ENCODE measurements at regions not wholly inside any gene's neighbourhood (a gene's known extent, or its start where the extent isn't known, plus 50 kb on each side); places are given as distances from the start of the nearest gene placed in this dataset.
A peak's percentile ranks its signal among the peaks of the same experiment; 100 is the strongest.

DNA sequence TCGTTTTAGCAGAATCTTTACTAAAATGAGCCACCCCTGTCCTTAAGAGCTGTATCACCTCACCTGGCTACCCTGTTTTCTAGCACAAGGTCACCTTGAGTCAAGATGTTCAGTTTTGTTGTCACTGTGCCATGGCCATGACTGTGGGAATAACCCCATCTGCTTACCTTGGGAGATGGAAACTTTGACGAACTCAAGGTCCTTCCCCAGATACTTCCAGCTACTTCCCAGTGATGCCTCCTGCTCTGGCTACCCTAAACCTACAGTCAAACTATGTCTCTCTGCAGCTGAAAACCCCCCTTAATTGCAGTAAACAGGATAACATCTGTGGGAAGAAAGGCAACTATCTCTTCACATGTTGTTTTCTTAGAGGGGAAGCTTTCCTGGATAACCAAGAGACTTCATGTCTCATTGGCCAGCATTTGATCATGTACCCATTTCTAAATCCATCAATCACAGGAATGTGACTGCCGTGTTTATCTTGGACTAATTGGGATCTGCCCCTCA is 89.5 kb upstream of the C1orf21 start:
- 61% methylated on average over 3 of the region's 3 CpGs for WGBS
- peaks cover 12% of the 10 kb centered on the region for H3K4me1 ChIP-seq (ENCODE audit: control insufficient read depth, insufficient read depth, low read length)
- DNase-seq, result no peak
- intact Hi-C loops (cut with DNase I), result no loop called here
- H3K27me3 ChIP-seq (ENCODE audit: control insufficient read depth, insufficient read depth), result no peaks in the 10 kb centered on the region
- H3K4me3 ChIP-seq (ENCODE audit: low read length), result no peak overlapping the region
- ATAC-seq, result peak in 1 of 2 donors; percentile 1
- peak overlapping the region; percentile 86 for H3K27ac ChIP-seq (ENCODE audit: low read length)
- no peaks in the 10 kb centered on the region for H3K9me3 ChIP-seq (ENCODE audit: control insufficient read depth, low read length)

DNA sequence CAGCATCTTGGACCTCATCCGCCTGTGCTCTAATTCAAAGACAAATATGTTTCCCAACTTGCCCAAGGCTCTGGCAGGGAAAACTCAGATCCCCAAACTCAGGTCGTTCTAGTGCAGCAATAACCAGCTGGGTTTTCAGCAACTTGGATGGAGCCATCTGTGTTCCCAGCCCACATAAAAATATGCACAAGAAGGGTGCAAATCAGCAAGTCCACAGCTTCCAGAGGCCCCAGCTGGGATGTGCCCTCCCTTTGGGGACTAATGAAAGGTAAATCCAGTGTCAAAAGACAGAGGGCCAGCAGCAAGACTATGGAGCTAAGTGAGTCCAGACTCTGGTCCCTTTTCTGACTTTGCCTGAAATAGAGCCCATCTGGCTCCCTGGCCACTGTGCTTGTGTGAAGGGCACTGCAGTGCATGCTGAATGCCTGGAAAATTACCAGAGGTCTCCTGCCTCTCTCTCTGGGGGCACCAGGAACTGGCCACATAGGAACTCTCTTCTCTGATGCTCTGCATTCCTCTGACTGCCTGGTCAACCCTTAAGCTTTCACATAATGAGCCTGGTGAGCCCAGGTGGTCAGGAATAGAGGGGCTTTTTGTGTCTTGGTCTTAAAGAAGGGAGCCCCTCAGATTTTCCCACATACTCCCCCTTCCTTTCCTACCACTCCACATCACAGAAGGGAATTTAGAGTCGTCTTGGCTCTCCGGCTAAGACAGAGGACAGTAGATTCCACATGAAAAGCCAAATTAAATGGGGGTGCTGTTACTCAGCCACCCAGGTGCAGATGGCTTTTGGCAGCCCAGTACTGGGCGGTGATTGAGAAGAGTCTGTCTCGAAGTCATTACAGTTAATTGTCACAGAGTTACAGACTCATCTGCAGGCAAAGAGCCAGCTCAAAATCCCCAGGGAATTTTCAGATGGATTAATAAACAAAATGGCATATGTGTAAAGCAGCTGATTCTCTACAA is 88.1 kb upstream of the C1orf21 start:
- Histone ChIP-seq H3K4me1 (ENCODE audit: control insufficient read depth, insufficient read depth, low read length) (peaks cover 12% of the 10 kb centered on the region), H3K4me3 (ENCODE audit: low read length) (no peak overlapping the region), H3K9me3 (ENCODE audit: control insufficient read depth, low read length) (no peaks in the 10 kb centered on the region), H3K27me3 (ENCODE audit: control insufficient read depth, insufficient read depth) (no peaks in the 10 kb centered on the region), H3K27ac (ENCODE audit: low read length) (peak overlapping the region; percentile 48)
- intact Hi-C loops (cut with DNase I), result no loop called here
- 56% methylated on average over 6 of the region's 6 CpGs for WGBS
- no peak for ATAC-seq
- DNase-seq, result peak in 1 of 3 donors; percentile 41

DNA sequence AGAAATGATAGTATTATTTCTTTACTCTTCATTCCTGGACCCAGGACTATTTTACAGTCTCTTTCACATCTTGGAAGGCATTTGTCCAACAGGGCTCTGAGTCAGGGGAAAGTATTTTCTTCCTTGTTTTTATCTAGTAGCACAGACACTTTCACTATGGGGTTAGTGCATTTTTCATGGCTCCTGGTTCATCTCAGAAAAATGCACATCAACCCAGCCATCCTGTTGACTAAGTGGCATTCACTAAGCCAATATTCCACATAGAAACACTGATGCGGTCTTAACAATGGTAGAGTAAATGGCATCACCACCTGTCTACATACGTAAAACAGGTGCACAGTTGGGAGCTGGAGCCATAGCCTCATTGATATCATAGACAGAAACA is 87.4 kb upstream of the C1orf21 start:
- H3K27ac ChIP-seq (ENCODE audit: low read length), result no peak overlapping the region

DNA sequence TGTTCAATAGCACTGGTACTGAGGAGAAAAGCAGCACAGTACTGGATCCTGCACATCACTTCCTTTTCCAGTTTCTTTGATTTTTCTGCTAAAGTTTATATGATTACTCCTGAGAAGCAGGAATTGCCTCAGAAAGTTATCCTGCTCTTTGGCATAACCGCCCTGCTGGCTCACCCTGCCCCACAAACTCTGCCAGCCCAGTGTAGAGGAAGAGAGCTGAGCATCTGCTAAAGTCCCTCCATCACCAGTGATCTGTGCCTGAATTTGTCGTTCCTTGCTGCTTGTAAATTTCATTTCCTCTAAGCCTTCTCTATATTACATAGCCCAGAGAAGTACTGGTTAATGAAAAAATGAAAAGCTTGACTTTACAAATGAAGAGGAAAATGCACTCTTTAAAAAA is 87.0 kb upstream of the C1orf21 start:
- H3K4me1 ChIP-seq (ENCODE audit: control insufficient read depth, insufficient read depth, low read length), result peaks cover 12% of the 10 kb centered on the region
- H3K9me3 ChIP-seq (ENCODE audit: control insufficient read depth, low read length), result no peaks in the 10 kb centered on the region
- intact Hi-C loops (cut with DNase I), result no loop called here
- no peak overlapping the region for H3K27ac ChIP-seq (ENCODE audit: low read length)
- no peak overlapping the region for H3K4me3 ChIP-seq (ENCODE audit: low read length)
- H3K27me3 ChIP-seq (ENCODE audit: control insufficient read depth, insufficient read depth), result no peaks in the 10 kb centered on the region
- DNase-seq, result no peak
- 80% methylated on average over 2 of the region's 2 CpGs for WGBS
- no peak for ATAC-seq

More for the DNA sequence above, 87.4 kb upstream of the C1orf21 start:
- ATAC-seq, result no peak
- Histone ChIP-seq H3K9me3 (ENCODE audit: control insufficient read depth, low read length) (no peaks in the 10 kb centered on the region), H3K4me3 (ENCODE audit: low read length) (no peak overlapping the region), H3K27me3 (ENCODE audit: control insufficient read depth, insufficient read depth) (no peaks in the 10 kb centered on the region), H3K4me1 (ENCODE audit: control insufficient read depth, insufficient read depth, low read length) (peaks cover 12% of the 10 kb centered on the region)
- intact Hi-C loops (cut with DNase I), result no loop called here
- no peak for DNase-seq
- WGBS, result 93% methylated on average over 2 of the region's 2 CpGs

DNA sequence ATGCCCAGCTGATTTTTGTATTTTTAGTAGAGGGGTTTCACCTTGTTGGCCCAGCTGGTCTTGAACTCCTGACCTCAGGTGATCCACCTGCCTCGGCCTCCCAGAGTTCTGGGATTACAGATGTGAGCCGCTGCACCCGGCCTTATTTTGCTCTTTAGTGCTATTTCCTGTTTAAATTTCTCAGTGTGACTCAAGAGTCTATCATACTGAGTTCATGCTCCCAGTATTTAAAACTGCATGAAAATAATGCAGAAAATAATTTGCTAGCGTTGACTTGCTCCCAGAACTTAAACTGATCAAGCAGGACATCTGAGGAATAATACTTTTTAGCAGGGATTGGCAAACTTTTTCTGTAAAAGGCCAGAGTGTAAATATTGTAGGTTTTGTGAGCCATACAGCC is 86.4 kb upstream of the C1orf21 start:
- no peaks in the 10 kb centered on the region for H3K9me3 ChIP-seq (ENCODE audit: control insufficient read depth, low read length)
- intact Hi-C loops (cut with DNase I), result no loop called here
- 63% methylated on average over 4 of the region's 4 CpGs for WGBS
- H3K4me3 ChIP-seq (ENCODE audit: low read length), result no peak overlapping the region
- no peak overlapping the region for H3K27ac ChIP-seq (ENCODE audit: low read length)
- no peak for DNase-seq
- no peak for ATAC-seq
- H3K4me1 ChIP-seq (ENCODE audit: control insufficient read depth, insufficient read depth, low read length), result peaks cover 12% of the 10 kb centered on the region
- H3K27me3 ChIP-seq (ENCODE audit: control insufficient read depth, insufficient read depth), result no peaks in the 10 kb centered on the region

DNA sequence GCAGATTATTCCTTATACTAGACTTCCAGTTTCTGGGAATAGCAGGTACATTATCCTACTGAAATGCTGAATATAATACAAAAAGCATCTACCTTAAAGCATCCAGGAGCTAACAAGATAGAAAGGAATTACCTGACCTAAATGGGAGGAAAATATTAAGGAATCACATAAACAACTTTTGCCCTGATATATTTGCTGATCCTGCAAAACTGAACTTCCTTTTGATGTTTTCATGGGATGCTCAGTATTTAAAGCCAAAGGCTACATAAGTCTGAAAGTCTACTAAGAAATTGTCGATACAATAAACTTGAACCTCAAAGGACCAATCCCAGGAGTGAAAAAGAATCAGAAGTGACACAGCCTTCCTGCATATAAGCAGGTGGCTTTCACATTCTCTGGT is 85.6 kb upstream of the C1orf21 start:
- no peaks in the 10 kb centered on the region for H3K9me3 ChIP-seq (ENCODE audit: control insufficient read depth, low read length)
- H3K4me1 ChIP-seq (ENCODE audit: control insufficient read depth, insufficient read depth, low read length), result peaks cover 12% of the 10 kb centered on the region
- no peak for DNase-seq
- H3K4me3 ChIP-seq (ENCODE audit: low read length), result no peak overlapping the region
- H3K27me3 ChIP-seq (ENCODE audit: control insufficient read depth, insufficient read depth), result no peaks in the 10 kb centered on the region
- H3K27ac ChIP-seq (ENCODE audit: low read length), result no peak overlapping the region
- WGBS, result 81% methylated on average over 1 of the region's 1 CpG
- no peak for ATAC-seq
- intact Hi-C loops (cut with DNase I), result no loop called here

DNA sequence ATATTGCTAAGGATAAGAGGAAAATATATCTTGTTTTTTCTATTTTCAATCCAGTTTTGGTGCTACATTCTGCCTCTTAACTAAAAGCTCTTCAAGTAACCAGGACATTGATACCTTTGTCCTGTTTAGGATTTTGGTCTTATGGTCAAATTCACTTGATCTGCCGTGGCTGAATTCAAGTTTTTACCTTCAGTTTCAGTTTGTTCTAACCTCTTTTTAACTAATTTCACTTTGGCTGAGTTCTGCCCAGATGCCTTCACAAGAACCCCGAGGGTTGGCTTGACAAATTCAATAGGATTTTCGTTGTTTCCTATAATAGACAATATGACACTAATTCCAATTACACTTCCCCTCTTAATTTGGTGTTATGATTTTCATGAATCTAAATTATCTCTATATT is 84.5 kb upstream of the C1orf21 start:
- Histone ChIP-seq H3K9me3 (ENCODE audit: control insufficient read depth, low read length) (no peaks in the 10 kb centered on the region), H3K4me3 (ENCODE audit: low read length) (no peak overlapping the region), H3K27me3 (ENCODE audit: control insufficient read depth, insufficient read depth) (no peaks in the 10 kb centered on the region), H3K4me1 (ENCODE audit: control insufficient read depth, insufficient read depth, low read length) (peaks cover 10% of the 10 kb centered on the region), H3K27ac (ENCODE audit: low read length) (no peak overlapping the region)
- ATAC-seq (no peak), DNase-seq (no peak)
- intact Hi-C loops (cut with DNase I), result no loop called here
- WGBS, result 95% methylated on average over 3 of the region's 3 CpGs

DNA sequence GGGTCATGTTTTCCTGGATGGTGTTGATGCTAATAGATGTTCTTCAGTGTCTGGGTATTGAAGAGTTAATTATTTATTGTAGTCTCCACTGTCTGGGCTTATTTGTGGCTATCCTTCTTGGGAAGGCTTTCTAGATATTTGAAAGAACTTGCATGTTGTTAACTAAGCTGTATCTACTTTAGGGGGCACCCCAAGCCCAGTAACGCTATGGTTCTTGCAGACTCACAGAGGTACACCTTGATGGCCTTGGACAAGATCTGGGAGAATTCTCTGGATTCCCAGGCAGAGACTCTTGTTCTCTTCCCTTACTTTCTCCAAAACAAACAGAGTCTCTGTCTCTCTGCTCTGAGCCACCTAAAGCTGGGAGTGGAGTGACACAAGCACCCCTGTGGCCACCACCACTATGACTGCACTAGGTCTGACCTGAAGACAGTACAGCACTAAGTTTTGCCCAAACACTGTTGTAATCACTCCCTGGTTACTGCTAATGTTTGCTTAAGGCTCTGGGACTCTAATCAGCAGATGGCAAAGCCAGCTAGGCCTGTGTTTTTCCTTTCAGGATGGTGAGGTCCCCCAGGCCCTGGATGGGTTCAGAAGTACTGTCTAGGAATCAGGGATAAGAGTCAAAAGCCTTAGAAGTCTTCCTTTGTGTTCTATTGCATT is 76.5 kb upstream of the C1orf21 start:
- no peaks in the 10 kb centered on the region for H3K27me3 ChIP-seq (ENCODE audit: control insufficient read depth, insufficient read depth)
- no peak overlapping the region for H3K27ac ChIP-seq (ENCODE audit: low read length)
- H3K4me3 ChIP-seq (ENCODE audit: low read length), result no peak overlapping the region
- intact Hi-C loops (cut with DNase I), result no loop called here
- H3K9me3 ChIP-seq (ENCODE audit: control insufficient read depth, low read length), result no peaks in the 10 kb centered on the region
- ATAC-seq (no peak), DNase-seq (no peak)
- H3K4me1 ChIP-seq (ENCODE audit: control insufficient read depth, insufficient read depth, low read length), result no peaks in the 10 kb centered on the region
- WGBS, result 96% methylated on average over 1 of the region's 1 CpG

DNA sequence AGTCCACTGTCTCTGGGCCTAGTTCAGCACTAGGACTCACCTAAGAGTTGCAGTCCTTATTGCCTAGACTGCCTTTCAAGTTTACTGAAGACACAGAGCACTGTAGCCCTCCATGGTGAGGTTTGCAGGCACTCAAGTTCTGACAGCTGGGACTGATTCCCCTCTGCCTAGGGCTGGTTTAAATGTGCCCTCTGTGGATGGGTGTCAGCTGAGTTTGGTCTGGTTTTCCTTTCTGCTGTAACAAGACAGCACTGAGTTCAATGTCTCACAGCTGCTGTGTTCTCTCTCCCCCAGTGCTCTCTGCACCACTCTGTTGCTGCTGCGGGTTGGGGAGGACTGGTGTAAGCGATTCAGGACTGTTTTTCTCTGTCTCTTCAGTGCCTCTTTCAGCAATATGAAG is 75.2 kb upstream of the C1orf21 start:
- Histone ChIP-seq H3K4me3 (ENCODE audit: low read length) (no peak overlapping the region), H3K27ac (ENCODE audit: low read length) (no peak overlapping the region), H3K4me1 (ENCODE audit: control insufficient read depth, insufficient read depth, low read length) (no peaks in the 10 kb centered on the region), H3K9me3 (ENCODE audit: control insufficient read depth, low read length) (no peaks in the 10 kb centered on the region), H3K27me3 (ENCODE audit: control insufficient read depth, insufficient read depth) (no peaks in the 10 kb centered on the region)
- DNase-seq (no peak), ATAC-seq (no peak)
- WGBS, result 91% methylated on average over 2 of the region's 2 CpGs
- intact Hi-C loops (cut with DNase I), result no loop called here

DNA sequence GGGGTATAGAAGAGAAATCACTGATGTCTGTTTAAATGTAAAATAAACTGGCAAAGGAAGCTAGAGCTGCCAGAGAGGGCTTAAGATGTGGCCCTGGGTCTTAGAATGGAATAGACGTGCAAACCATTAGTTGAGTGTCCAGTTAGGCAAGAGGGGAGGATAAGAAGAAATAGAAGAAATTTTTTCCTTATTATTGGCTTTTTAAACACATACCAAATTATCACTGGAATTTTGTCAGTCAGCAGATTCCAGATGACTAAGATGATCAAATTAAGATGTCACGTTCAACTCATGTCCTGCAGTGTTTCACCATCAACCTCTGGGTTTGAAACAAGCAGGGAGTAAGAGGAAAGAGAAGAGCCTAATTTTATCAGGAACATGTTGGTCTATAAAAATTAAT is 71.6 kb upstream of the C1orf21 start:
- Histone ChIP-seq H3K27ac (ENCODE audit: low read length) (no peak overlapping the region), H3K27me3 (ENCODE audit: control insufficient read depth, insufficient read depth) (no peaks in the 10 kb centered on the region), H3K9me3 (ENCODE audit: control insufficient read depth, low read length) (no peaks in the 10 kb centered on the region), H3K4me3 (ENCODE audit: low read length) (no peak overlapping the region), H3K4me1 (ENCODE audit: control insufficient read depth, insufficient read depth, low read length) (no peaks in the 10 kb centered on the region)
- intact Hi-C loops (cut with DNase I), result no loop called here
- 75% methylated on average over 2 of the region's 2 CpGs for WGBS
- DNase-seq (no peak), ATAC-seq (no peak)

DNA sequence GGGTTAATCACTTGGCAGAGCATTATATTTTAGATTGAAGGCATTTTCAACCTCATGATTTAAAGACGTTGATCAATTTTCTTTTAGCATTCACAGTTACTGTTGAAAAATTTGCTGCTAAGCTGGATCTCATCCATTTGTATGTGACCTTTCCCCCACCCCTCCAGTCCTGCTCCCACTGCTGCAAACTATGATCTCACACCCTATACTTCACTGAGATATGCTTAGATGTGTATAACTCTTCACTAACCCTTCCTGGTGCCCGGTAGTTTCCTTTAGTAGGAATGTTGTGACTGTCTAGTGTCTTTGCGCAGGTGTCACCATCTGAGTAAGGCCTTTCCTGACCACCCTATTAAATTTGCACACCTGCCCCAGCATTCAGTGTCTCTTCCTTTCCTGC is 67.0 kb upstream of the C1orf21 start:
- Histone ChIP-seq H3K4me1 (ENCODE audit: control insufficient read depth, insufficient read depth, low read length) (no peaks in the 10 kb centered on the region), H3K4me3 (ENCODE audit: low read length) (no peak overlapping the region), H3K27me3 (ENCODE audit: control insufficient read depth, insufficient read depth) (no peaks in the 10 kb centered on the region), H3K27ac (ENCODE audit: low read length) (no peak overlapping the region), H3K9me3 (ENCODE audit: control insufficient read depth, low read length) (no peaks in the 10 kb centered on the region)
- WGBS, result 84% methylated on average over 3 of the region's 3 CpGs
- DNase-seq (no peak), ATAC-seq (no peak)
- intact Hi-C loops (cut with DNase I), result no loop called here
